ENCODE measurements at regions not wholly inside any gene's neighbourhood (a gene's known extent, or its start where the extent isn't known, plus 50 kb on each side); places are given as distances from the start of the nearest gene placed in this dataset.

DNA sequence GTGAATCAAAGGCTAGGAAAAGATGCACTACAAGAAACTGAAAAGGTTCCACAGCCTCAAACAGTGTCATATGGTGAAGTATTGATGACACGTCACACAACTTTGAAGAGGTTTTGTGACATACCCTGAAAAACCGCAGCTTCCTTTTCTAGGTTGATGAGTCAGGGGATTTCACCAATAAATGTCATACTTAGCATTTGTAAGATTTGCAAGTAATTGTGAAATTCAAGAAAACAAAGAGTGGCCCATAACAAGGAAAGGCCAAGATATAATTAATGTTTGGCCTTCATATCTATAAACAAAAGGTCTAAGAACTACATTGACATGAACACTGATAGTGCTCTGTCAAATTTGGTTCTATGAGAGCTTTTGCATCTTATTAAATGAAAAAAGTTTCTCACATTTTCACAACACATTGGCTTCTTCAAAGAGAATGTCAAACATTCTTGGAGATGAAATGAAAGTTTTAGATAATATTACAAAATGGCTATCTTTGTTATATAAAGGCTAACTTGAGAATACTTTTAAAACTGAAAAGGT, 62.0 kb upstream of the NAMPT start:
- H3K27me3 Mint-ChIP-seq, result peaks cover 6% of the 10 kb centered on the region
- intact Hi-C loops (cut with micrococcal nuclease), result loop anchor here (1.0 to 5.0 kb wide), 3 partner anchors 61 to 116 kb away; no protein-coding TSS in a partner anchor
- TF ChIP-seq, protein P1, sequence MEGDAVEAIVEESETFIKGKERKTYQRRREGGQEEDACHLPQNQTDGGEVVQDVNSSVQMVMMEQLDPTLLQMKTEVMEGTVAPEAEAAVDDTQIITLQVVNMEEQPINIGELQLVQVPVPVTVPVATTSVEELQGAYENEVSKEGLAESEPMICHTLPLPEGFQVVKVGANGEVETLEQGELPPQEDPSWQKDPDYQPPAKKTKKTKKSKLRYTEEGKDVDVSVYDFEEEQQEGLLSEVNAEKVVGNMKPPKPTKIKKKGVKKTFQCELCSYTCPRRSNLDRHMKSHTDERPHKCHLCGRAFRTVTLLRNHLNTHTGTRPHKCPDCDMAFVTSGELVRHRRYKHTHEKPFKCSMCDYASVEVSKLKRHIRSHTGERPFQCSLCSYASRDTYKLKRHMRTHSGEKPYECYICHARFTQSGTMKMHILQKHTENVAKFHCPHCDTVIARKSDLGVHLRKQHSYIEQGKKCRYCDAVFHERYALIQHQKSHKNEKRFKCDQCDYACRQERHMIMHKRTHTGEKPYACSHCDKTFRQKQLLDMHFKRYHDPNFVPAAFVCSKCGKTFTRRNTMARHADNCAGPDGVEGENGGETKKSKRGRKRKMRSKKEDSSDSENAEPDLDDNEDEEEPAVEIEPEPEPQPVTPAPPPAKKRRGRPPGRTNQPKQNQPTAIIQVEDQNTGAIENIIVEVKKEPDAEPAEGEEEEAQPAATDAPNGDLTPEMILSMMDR (IDR thresholded peaks at IDR 0.05), result no peak
- H3K36me3 Mint-ChIP-seq (ENCODE audit: low read depth), result peaks cover under 1% of the 10 kb centered on the region
- ATAC-seq (ENCODE audit: low read depth) (peak; percentile 82), DNase-seq (no peak)
- H3K4me1 Mint-ChIP-seq, result peaks cover 27% of the 10 kb centered on the region
- peaks cover 21% of the 10 kb centered on the region for H3K9me3 Mint-ChIP-seq
- H3K4me3 Mint-ChIP-seq, result no peak overlapping the region
- ChIA-PET POLR2A (interaction anchor here (2.3 to 4.2 kb wide), 2 partner anchors 62 to 79 kb away, joined by 12 to 33 read pairs; partner anchors contain the start of gene NAMPT), CTCF (interaction anchor here (1.7 kb wide), 1 partner anchor 170 kb away, joined by 4 read pairs; no protein-coding TSS in a partner anchor)
- H3K27ac Mint-ChIP-seq, result peak overlapping the region; percentile 74

- Mint-ChIP-seq H3K27me3 (peaks cover 8% of the 10 kb centered on the region), H3K4me3 (no peak overlapping the region), H3K36me3 (ENCODE audit: low read depth) (peaks cover 2% of the 10 kb centered on the region), H3K4me1 (peaks cover 27% of the 10 kb centered on the region), H3K9me3 (peaks cover 23% of the 10 kb centered on the region), H3K27ac (peak overlapping the region; percentile 74)
- intact Hi-C loops (cut with micrococcal nuclease), result loop anchor here (1.0 to 5.0 kb wide), 3 partner anchors 61 to 116 kb away; no protein-coding TSS in a partner anchor
- ATAC-seq (ENCODE audit: low read depth), result no peak
- POLR2A ChIA-PET, result interaction anchor here (2.3 to 4.2 kb wide), 2 partner anchors 61 to 79 kb away, joined by 12 to 33 read pairs; partner anchors contain the start of gene NAMPT
- no peak for DNase-seq
- CTCF ChIA-PET, result interaction anchor here (1.2 kb wide), 1 partner anchor 61 kb away, joined by 3 read pairs; the partner anchor contains the start of gene NAMPT
- TF ChIP-seq, protein P1 (IDR thresholded peaks at IDR 0.05), result no peak
These were observed 61.4 kb upstream of the NAMPT start for GRCh38 chr7:106346167-106346677.

GRCh38 chr7:106345421-106346166, 60.8 kb upstream of the NAMPT start:
- Mint-ChIP-seq H3K4me1 (peaks cover 27% of the 10 kb centered on the region), H3K36me3 (ENCODE audit: low read depth) (peaks cover 2% of the 10 kb centered on the region), H3K27me3 (peaks cover 8% of the 10 kb centered on the region), H3K27ac (peak overlapping the region; percentile 74), H3K9me3 (peaks cover 27% of the 10 kb centered on the region), H3K4me3 (no peak overlapping the region)
- CTCF ChIA-PET, result interaction anchor here (1.2 kb wide), 1 partner anchor 61 kb away, joined by 3 read pairs; the partner anchor contains the start of gene NAMPT
- intact Hi-C loops (cut with micrococcal nuclease), result loop anchor here (1.0 to 5.0 kb wide), 3 partner anchors 60 to 117 kb away; no protein-coding TSS in a partner anchor
- POLR2A ChIA-PET, result interaction anchor here (0.6 to 4.2 kb wide), 3 partner anchors 60 to 261 kb away, joined by 3 to 33 read pairs (median 12); partner anchors contain the start of gene NAMPT
- TF ChIP-seq, protein P1 (IDR thresholded peaks at IDR 0.05), result no peak
- ATAC-seq (ENCODE audit: low read depth) (peak; percentile 45), DNase-seq (no peak)

DNA sequence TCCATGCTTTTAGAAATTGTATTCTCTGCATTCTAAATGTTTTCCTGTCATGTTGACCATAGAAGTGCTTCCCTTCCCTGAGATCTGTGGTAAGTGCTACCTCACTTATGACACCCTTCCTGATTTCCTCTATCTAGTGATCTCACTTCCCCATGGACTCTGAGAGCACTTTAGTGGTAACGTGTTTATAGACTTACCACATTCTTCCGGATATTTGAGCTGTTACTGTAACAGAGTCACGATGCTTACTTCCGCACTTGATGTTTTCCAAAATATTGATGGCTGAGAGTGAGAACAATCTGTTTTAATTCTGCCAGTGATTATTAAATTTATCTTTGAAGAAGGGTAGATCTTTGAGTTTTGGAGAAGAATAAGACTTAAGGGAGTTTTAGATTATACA, 60.1 kb upstream of the NAMPT start:
- TF ChIP-seq, protein P1 (IDR thresholded peaks at IDR 0.05), result no peak
- Mint-ChIP-seq H3K36me3 (ENCODE audit: low read depth) (peaks cover 2% of the 10 kb centered on the region), H3K4me3 (no peak overlapping the region), H3K27me3 (peaks cover 13% of the 10 kb centered on the region), H3K4me1 (peaks cover 27% of the 10 kb centered on the region), H3K9me3 (peaks cover 33% of the 10 kb centered on the region), H3K27ac (no peak overlapping the region)
- CTCF ChIA-PET, result no interaction called here
- DNase-seq, result no peak
- ATAC-seq (ENCODE audit: low read depth), result no peak
- intact Hi-C loops (cut with micrococcal nuclease), result loop anchor here (5.0 kb wide), 1 partner anchor 117 kb away; no protein-coding TSS in a partner anchor
- POLR2A ChIA-PET, result interaction anchor here (0.6 to 4.2 kb wide), 3 partner anchors 60 to 262 kb away, joined by 3 to 33 read pairs (median 12); partner anchors contain the start of gene NAMPT
